ENCODE measurements at regions not wholly inside any gene's neighbourhood (a gene's known extent, or its start where the extent isn't known, plus 50 kb on each side); places are given as distances from the start of the nearest gene placed in this dataset.
A peak's percentile ranks its signal among the peaks of the same experiment; 100 is the strongest.

DNA sequence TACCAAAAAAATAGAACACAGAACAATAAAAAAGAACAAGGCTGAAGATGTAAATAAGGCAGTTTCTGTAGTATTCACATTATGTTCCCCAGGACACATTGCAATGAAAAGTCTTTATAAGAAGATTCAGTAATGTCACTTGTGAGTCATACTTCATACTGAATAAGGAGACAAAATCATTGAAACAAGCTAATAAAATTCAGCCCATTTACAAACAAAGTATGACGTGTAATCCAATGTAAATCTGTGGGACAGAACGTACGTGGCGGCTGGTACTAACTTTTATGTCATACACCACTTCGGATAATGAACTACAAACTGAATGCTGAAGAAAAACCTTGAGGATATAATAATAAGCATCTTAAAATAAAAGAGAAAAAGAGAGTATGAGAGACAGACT is 512.8 kb upstream of the MIR17HG start:
- Histone ChIP-seq H3K27ac (no peak overlapping the region), H3K9me2 (ENCODE audit: insufficient read depth) (no peaks in the 10 kb centered on the region), H3K27me3 (ENCODE audit: insufficient read depth, low read depth) (no peaks in the 10 kb centered on the region), H3K4me2 (no peak overlapping the region), H4K20me1 (ENCODE audit: insufficient read depth) (no peaks in the 10 kb centered on the region), H3F3A (ENCODE audit: insufficient read depth, low read depth) (peaks cover 13% of the 10 kb centered on the region), H3K4me1 (replicated peaks; ENCODE audit: insufficient read depth) (peaks cover 20% of the 10 kb centered on the region), H3K4me3 (no peak overlapping the region), H3K79me2 (ENCODE audit: low read depth) (no peaks in the 10 kb centered on the region), H3K36me3 (ENCODE audit: low read depth) (no peaks in the 10 kb centered on the region), H3K9me3 (ENCODE audit: insufficient read depth, low read depth) (no peaks in the 10 kb centered on the region), H2AFZ (no peak overlapping the region)
- no peak for DNase-seq
- POLR2A ChIA-PET (ENCODE audit: unreplicated experiment), result no interaction called here
- no TSS peak for BruUV-seq (replicated peaks)
- CTCF ChIA-PET, result no interaction called here
- intact Hi-C loops (cut with micrococcal nuclease; ENCODE audit: unreplicated experiment), result no loop called here
- no peak for TF ChIP-seq EZH2 (IDR thresholded peaks at IDR 0.05; ENCODE audit: low read depth)
- TF ChIP-seq, protein P1, sequence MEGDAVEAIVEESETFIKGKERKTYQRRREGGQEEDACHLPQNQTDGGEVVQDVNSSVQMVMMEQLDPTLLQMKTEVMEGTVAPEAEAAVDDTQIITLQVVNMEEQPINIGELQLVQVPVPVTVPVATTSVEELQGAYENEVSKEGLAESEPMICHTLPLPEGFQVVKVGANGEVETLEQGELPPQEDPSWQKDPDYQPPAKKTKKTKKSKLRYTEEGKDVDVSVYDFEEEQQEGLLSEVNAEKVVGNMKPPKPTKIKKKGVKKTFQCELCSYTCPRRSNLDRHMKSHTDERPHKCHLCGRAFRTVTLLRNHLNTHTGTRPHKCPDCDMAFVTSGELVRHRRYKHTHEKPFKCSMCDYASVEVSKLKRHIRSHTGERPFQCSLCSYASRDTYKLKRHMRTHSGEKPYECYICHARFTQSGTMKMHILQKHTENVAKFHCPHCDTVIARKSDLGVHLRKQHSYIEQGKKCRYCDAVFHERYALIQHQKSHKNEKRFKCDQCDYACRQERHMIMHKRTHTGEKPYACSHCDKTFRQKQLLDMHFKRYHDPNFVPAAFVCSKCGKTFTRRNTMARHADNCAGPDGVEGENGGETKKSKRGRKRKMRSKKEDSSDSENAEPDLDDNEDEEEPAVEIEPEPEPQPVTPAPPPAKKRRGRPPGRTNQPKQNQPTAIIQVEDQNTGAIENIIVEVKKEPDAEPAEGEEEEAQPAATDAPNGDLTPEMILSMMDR (conservative IDR thresholded peaks at IDR 0.05), result no peak

DNA sequence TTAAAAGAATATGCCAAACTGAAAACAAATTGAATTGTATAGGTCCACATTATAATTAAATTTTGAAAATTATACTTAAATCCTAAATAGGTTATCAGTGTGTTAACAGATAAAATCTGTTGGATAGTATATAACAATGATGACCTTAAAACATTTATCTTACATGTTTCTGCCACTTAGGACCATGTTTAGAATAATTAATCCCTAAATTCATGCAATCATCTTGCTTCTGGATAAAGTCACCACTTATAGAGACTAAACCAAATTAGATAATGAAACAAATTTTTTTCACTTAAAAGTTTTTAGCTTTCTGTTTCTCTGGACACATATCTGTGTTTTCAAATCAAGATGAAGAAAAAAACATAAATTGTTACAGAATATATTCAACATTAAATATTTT is 511.7 kb upstream of the MIR17HG start:
- Histone ChIP-seq H3K9me2 (ENCODE audit: insufficient read depth) (no peaks in the 10 kb centered on the region), H3K4me1 (replicated peaks; ENCODE audit: insufficient read depth) (peaks cover 26% of the 10 kb centered on the region), H3K27me3 (ENCODE audit: insufficient read depth, low read depth) (no peaks in the 10 kb centered on the region), H3K4me2 (no peak overlapping the region), H3K27ac (no peak overlapping the region), H2AFZ (no peak overlapping the region), H3K79me2 (ENCODE audit: low read depth) (no peaks in the 10 kb centered on the region), H3K4me3 (no peak overlapping the region), H3K36me3 (ENCODE audit: low read depth) (no peaks in the 10 kb centered on the region), H4K20me1 (ENCODE audit: insufficient read depth) (no peaks in the 10 kb centered on the region), H3F3A (ENCODE audit: insufficient read depth, low read depth) (peaks cover 13% of the 10 kb centered on the region), H3K9me3 (ENCODE audit: insufficient read depth, low read depth) (no peaks in the 10 kb centered on the region)
- TF ChIP-seq, protein P1 (conservative IDR thresholded peaks at IDR 0.05), result no peak
- ChIA-PET POLR2A (ENCODE audit: unreplicated experiment) (no interaction called here), CTCF (no interaction called here)
- no TSS peak for BruUV-seq (replicated peaks)
- intact Hi-C loops (cut with micrococcal nuclease; ENCODE audit: unreplicated experiment), result no loop called here
- no peak for DNase-seq

DNA sequence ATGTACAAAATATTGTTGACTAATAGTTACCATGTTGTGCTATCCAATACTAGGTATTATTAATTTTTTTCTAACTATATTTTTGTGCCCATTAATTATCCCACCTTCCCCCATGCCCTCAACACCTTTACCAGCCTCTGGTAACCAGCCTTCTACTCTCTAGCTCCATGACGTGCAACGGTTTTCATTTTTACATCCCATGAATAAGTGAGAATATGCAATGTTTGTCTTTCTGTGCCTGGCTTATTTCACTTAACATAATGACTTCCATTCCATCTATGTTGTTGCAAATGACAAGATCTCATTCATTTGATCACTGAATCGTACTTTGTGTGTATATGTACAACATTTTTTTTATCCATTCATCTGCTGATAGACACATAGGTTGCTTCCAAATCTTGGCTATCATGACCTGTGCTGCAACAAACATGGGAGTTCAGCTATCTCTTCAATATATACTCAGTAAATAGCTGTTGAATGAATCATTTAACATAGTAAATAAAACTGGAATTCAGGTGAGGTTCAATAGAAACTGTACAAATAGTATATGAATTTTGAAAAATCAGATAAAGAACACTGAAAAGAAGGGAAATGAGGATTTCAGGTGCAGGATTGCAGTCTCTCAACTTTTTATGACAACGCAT is 509.0 kb upstream of the MIR17HG start:
- intact Hi-C loops (cut with micrococcal nuclease; ENCODE audit: unreplicated experiment), result no loop called here
- DNase-seq, result peak in 1 of 2 experiments; percentile 55
- Histone ChIP-seq H3K4me3 (no peak overlapping the region), H3K27ac (peak overlapping the region; percentile 87), H3K4me2 (peak overlapping the region; percentile 14), H4K20me1 (ENCODE audit: insufficient read depth) (no peaks in the 10 kb centered on the region), H3K9me2 (ENCODE audit: insufficient read depth) (no peaks in the 10 kb centered on the region), H3K4me1 (replicated peaks; ENCODE audit: insufficient read depth) (peaks cover 31% of the 10 kb centered on the region), H3K9me3 (ENCODE audit: insufficient read depth, low read depth) (no peaks in the 10 kb centered on the region), H3K79me2 (ENCODE audit: low read depth) (no peaks in the 10 kb centered on the region), H3F3A (ENCODE audit: insufficient read depth, low read depth) (peaks cover 13% of the 10 kb centered on the region), H3K27me3 (ENCODE audit: insufficient read depth, low read depth) (no peaks in the 10 kb centered on the region), H3K36me3 (ENCODE audit: low read depth) (no peaks in the 10 kb centered on the region), H2AFZ (no peak overlapping the region)
- TF ChIP-seq EZH2 (IDR thresholded peaks at IDR 0.05; ENCODE audit: low read depth), result no peak
- TF ChIP-seq, protein P1 (conservative IDR thresholded peaks at IDR 0.05), result no peak
- POLR2A ChIA-PET (ENCODE audit: unreplicated experiment), result interaction anchor here (0.6 kb wide), 1 partner anchor 621 kb away, joined by 5 read pairs; no protein-coding TSS in a partner anchor
- no TSS peak for BruUV-seq (replicated peaks)
- CTCF ChIA-PET, result no interaction called here
